OCI-LY3 (cell line): ENCODE measurements at regions not wholly inside any gene's neighbourhood (a gene's known extent, or its start where the extent isn't known, plus 50 kb on each side); places are given as distances from the start of the nearest gene placed in this dataset.

Experiments
- CTCF ChIP-seq: fragments of 200-600, 300-600 bp; sonication (generic); IDR thresholded peaks from 2 replicates; pipeline ENCODE4 v1.5.1; 2014; ENCODE audit warnings: antibody characterized with exemption, low read length, low read depth
- EZH2phosphoT487 ChIP-seq: fragments of 200-600 bp; shearing (Covaris generic); IDR thresholded peaks from 2 replicates; pipeline ENCODE4 v1.6.1; 2018; ENCODE audit warnings: antibody characterized with exemption, mixed run types, low read depth

- TF ChIP-seq CTCF (no peak), EZH2phosphoT487 (no peak)
Measured at GRCh38 chr19:33876192-33876591, 79.5 kb downstream of the KCTD15 start.
